Caco-2 (cell line): ENCODE measurements at regions not wholly inside any gene's neighbourhood (a gene's known extent, or its start where the extent isn't known, plus 50 kb on each side); places are given as distances from the start of the nearest gene placed in this dataset.

Experiments used
- BruUV-seq: library from RNA; stranded (reverse); fragments of 400-500 nt; replicated peaks from 2 replicates; lab custom pipeline; 2021; lab: Mats Ljungman, UMichigan
- CTCF ChIA-PET: fragments of 300-600 bp; sonication (Branson Sonifier 250); formaldehyde crosslinking; loops from one replicate; lab custom pipeline; 2022; ENCODE audit warnings: antibody characterized with exemption; lab: Charles Lee
- POLR2A ChIA-PET: fragments of 300-600 bp; sonication (Branson Sonifier 250); formaldehyde crosslinking; loops from one replicate; lab custom pipeline; 2022; ENCODE audit warnings: antibody characterized with exemption; lab: Charles Lee
- DNase-seq, 2 experiments: peaks; one replicate each; pipeline versions ENCODE4 v3.0.0 to v3.0.0-alpha.2; 2020 to 2022
- H3K27me3 ChIP-seq: replicated peaks from 2 replicates; pipeline ENCODE4 v1.6.0; 2011; ENCODE audit warnings: low read length; ENCODE audit not compliant: control insufficient read depth, insufficient read depth
- H3K36me3 ChIP-seq: 2 replicates; pipeline ENCODE4 v1.5.1; 2011; ENCODE audit warnings: low read length; ENCODE audit not compliant: control insufficient read depth, insufficient read depth
- H3K4me1 ChIP-seq: fragments of 250-450 bp; sonication (Bioruptor Pico); 2 replicates; pipeline ENCODE4 v1.5.1; 2020; ENCODE audit warnings: mild to moderate bottlenecking
- H3K4me3 ChIP-seq: 2 replicates; pipeline ENCODE4 v1.5.1; 2011; ENCODE audit warnings: low read depth, mild to moderate bottlenecking, control low read depth, low read length
- H3K9me3 ChIP-seq: fragments of 250-450 bp; sonication (Bioruptor Pico); 2 replicates; pipeline ENCODE4 v1.5.1; 2020; ENCODE audit warnings: mild to moderate bottlenecking, moderate library complexity
- H3K27ac Mint-ChIP-seq: one replicate; pipeline ENCODE4 v1.8.0; 2022; ENCODE audit warnings: mixed read lengths; ENCODE audit not compliant: unreplicated experiment
- H3K27me3 Mint-ChIP-seq: one replicate; pipeline ENCODE4 v1.8.0; 2022; ENCODE audit warnings: mixed read lengths; ENCODE audit not compliant: insufficient read depth, unreplicated experiment
- H3K36me3 Mint-ChIP-seq: one replicate; pipeline ENCODE4 v1.8.0; 2022; ENCODE audit warnings: mild to moderate bottlenecking, mixed read lengths; ENCODE audit not compliant: insufficient read depth, unreplicated experiment
- H3K4me1 Mint-ChIP-seq: one replicate; pipeline ENCODE4 v1.8.0; 2022; ENCODE audit warnings: low read depth, mixed read lengths; ENCODE audit not compliant: unreplicated experiment
- H3K4me3 Mint-ChIP-seq: one replicate; pipeline ENCODE4 v1.8.0; 2022; ENCODE audit warnings: mild to moderate bottlenecking, moderate library complexity, mixed read lengths; ENCODE audit not compliant: unreplicated experiment
- H3K9me3 Mint-ChIP-seq: one replicate; pipeline ENCODE4 v1.8.0; 2022; ENCODE audit warnings: mixed read lengths; ENCODE audit not compliant: unreplicated experiment
- CTCF ChIP-seq, 2 experiments: fragments of 200-600 bp in 1 of 2; IDR thresholded peaks; 1 replicate in 1 of 2; 2 replicates in 1 of 2; pipeline versions ENCODE4 v1.5.1 to v1.8.0; 2011 to 2022; ENCODE audit warnings: antibody characterized with exemption in 1 of 2, control low read depth in 1 of 2, inconsistent platforms in 1 of 2, low read depth in 1 of 2, low read length in 1 of 2, mild to moderate bottlenecking in 1 of 2, moderate library complexity in 1 of 2; ENCODE audit not compliant: insufficient read depth in 1 of 2, severe bottlenecking in 1 of 2, unreplicated experiment in 1 of 2
- intact Hi-C: fragments of 100-400 bp; cut with micrococcal nuclease; formaldehyde crosslinking; loops from one replicate; pipeline ENCODE4 v1.10.0; 2022; ENCODE audit not compliant: unreplicated experiment

GRCh38 chr12:4977102-4977501 is 66.6 kb upstream of the KCNA5 start:
- CTCF ChIA-PET = no interaction called here
- no peaks in the 10 kb centered on the region for H3K36me3 Mint-ChIP-seq
- H3K9me3 Mint-ChIP-seq = no peaks in the 10 kb centered on the region
- intact Hi-C loops = no loop called here
- Histone ChIP-seq H3K9me3 (no peaks in the 10 kb centered on the region), H3K4me3 (no peak overlapping the region), H3K36me3 (no peaks in the 10 kb centered on the region), H3K4me1 (peaks cover 6% of the 10 kb centered on the region), H3K27me3 (no peaks in the 10 kb centered on the region; the same call in 1 of the 2 replicates)
- no peak for DNase-seq
- BruUV-seq = no TSS peak
- H3K27ac Mint-ChIP-seq = no peak overlapping the region
- TF ChIP-seq CTCF (IDR thresholded peaks at IDR 0.05; ENCODE audit: insufficient read depth in 1 of 2, low read depth in 1 of 2, low read length in 1 of 2, severe bottlenecking in 1 of 2, unreplicated experiment in 1 of 2) = no peak
- peaks cover 19% of the 10 kb centered on the region for H3K27me3 Mint-ChIP-seq
- POLR2A ChIA-PET = no interaction called here
- H3K4me1 Mint-ChIP-seq = peaks cover 11% of the 10 kb centered on the region
- H3K4me3 Mint-ChIP-seq = no peak overlapping the region

GRCh38 chr12:4978737-4979136 is 64.9 kb upstream of the KCNA5 start:
- H3K27me3 Mint-ChIP-seq = peaks cover 26% of the 10 kb centered on the region
- no peaks in the 10 kb centered on the region; the same call in 1 of the 2 replicates for H3K27me3 ChIP-seq

GRCh38 chr12:4979737-4980136 is 63.9 kb upstream of the KCNA5 start:
- TF ChIP-seq CTCF (IDR thresholded peaks at IDR 0.05; ENCODE audit: insufficient read depth in 1 of 2, low read depth in 1 of 2, low read length in 1 of 2, severe bottlenecking in 1 of 2, unreplicated experiment in 1 of 2) = no peak
- DNase-seq = no peak
- intact Hi-C loops = no loop called here
- ChIA-PET POLR2A (no interaction called here), CTCF (no interaction called here)
- Mint-ChIP-seq H3K36me3 (no peaks in the 10 kb centered on the region), H3K27me3 (peaks cover 21% of the 10 kb centered on the region), H3K4me1 (no peaks in the 10 kb centered on the region), H3K9me3 (no peaks in the 10 kb centered on the region), H3K4me3 (no peak overlapping the region), H3K27ac (no peak overlapping the region)
- Histone ChIP-seq H3K9me3 (no peaks in the 10 kb centered on the region), H3K27me3 (no peaks in the 10 kb centered on the region; the same call in 1 of the 2 replicates), H3K36me3 (no peaks in the 10 kb centered on the region), H3K4me3 (no peak overlapping the region), H3K4me1 (no peaks in the 10 kb centered on the region; the same call in 1 of the 2 replicates)
- BruUV-seq = no TSS peak

More at GRCh38 chr12:4978737-4979136, 64.9 kb upstream of the KCNA5 start:
- H3K27ac Mint-ChIP-seq = no peak overlapping the region
- DNase-seq = no peak
- peaks cover 9% of the 10 kb centered on the region for H3K4me1 Mint-ChIP-seq
- H3K4me3 ChIP-seq = no peak overlapping the region
- no peak overlapping the region for H3K4me3 Mint-ChIP-seq
- peaks cover 6% of the 10 kb centered on the region for H3K4me1 ChIP-seq
- no peaks in the 10 kb centered on the region for H3K9me3 ChIP-seq
- CTCF ChIA-PET = no interaction called here
- no TSS peak for BruUV-seq
- H3K9me3 Mint-ChIP-seq = no peaks in the 10 kb centered on the region
- H3K36me3 Mint-ChIP-seq = no peaks in the 10 kb centered on the region
- POLR2A ChIA-PET = no interaction called here
- intact Hi-C loops = no loop called here
- no peak for TF ChIP-seq CTCF (IDR thresholded peaks at IDR 0.05; ENCODE audit: insufficient read depth in 1 of 2, low read depth in 1 of 2, low read length in 1 of 2, severe bottlenecking in 1 of 2, unreplicated experiment in 1 of 2)
- no peaks in the 10 kb centered on the region for H3K36me3 ChIP-seq
